ENCODE measurements at regions not wholly inside any gene's neighbourhood (a gene's known extent, or its start where the extent isn't known, plus 50 kb on each side); places are given as distances from the start of the nearest gene placed in this dataset.

- TF ChIP-seq ZNF274 (IDR thresholded peaks at IDR 0.05; ENCODE audit: low read depth, low read length) (no peak), SUZ12 (IDR thresholded peaks at IDR 0.05; ENCODE audit: extremely low read depth, insufficient read depth, insufficient read length) (no peak), YY1 (IDR thresholded peaks at IDR 0.05; ENCODE audit: insufficient read depth, insufficient read length) (no peak)
- Histone ChIP-seq H3K9ac (ENCODE audit: insufficient read length, low read depth) (no peak overlapping the region), H3K27me3 (ENCODE audit: insufficient read depth, insufficient read length) (no peaks in the 10 kb centered on the region), H3K4me1 (ENCODE audit: insufficient read depth, insufficient read length) (no peaks in the 10 kb centered on the region), H3K9me3 (ENCODE audit: insufficient read depth, low read length) (no peaks in the 10 kb centered on the region), H3K4me3 (ENCODE audit: insufficient read length, low read depth) (no peak overlapping the region), H3K36me3 (ENCODE audit: insufficient read depth, insufficient read length, low read length) (no peaks in the 10 kb centered on the region)
- no peak for DNase-seq (ENCODE audit: low read depth, low spot score)
Measured at GRCh38 chrX:125006704-125007103, 313.0 kb upstream of the TEX13C start.

- TF ChIP-seq ZNF274 (IDR thresholded peaks at IDR 0.05; ENCODE audit: low read depth, low read length) (no peak), YY1 (IDR thresholded peaks at IDR 0.05; ENCODE audit: insufficient read depth, insufficient read length) (no peak), SUZ12 (IDR thresholded peaks at IDR 0.05; ENCODE audit: extremely low read depth, insufficient read depth, insufficient read length) (no peak)
- H3K4me3 ChIP-seq (ENCODE audit: insufficient read length, low read depth): no peak overlapping the region
- H3K27me3 ChIP-seq (ENCODE audit: insufficient read depth, insufficient read length): no peaks in the 10 kb centered on the region
- no peaks in the 10 kb centered on the region for H3K4me1 ChIP-seq (ENCODE audit: insufficient read depth, insufficient read length)
- H3K9ac ChIP-seq (ENCODE audit: insufficient read length, low read depth): no peak overlapping the region
- no peaks in the 10 kb centered on the region for H3K36me3 ChIP-seq (ENCODE audit: insufficient read depth, insufficient read length, low read length)
- no peaks in the 10 kb centered on the region for H3K9me3 ChIP-seq (ENCODE audit: insufficient read depth, low read length)
- DNase-seq (ENCODE audit: low read depth, low spot score): no peak
Measured at GRCh38 chrX:125012585-125012984, 307.1 kb upstream of the TEX13C start.

- H3K9me3 ChIP-seq (ENCODE audit: insufficient read depth, low read length): no peaks in the 10 kb centered on the region
- no peak overlapping the region for H3K4me3 ChIP-seq (ENCODE audit: insufficient read length, low read depth)
- no peak for DNase-seq (ENCODE audit: low read depth, low spot score)
- H3K27me3 ChIP-seq (ENCODE audit: insufficient read depth, insufficient read length): no peaks in the 10 kb centered on the region
- no peak overlapping the region for H3K9ac ChIP-seq (ENCODE audit: insufficient read length, low read depth)
- H3K36me3 ChIP-seq (ENCODE audit: insufficient read depth, insufficient read length, low read length): no peaks in the 10 kb centered on the region
- TF ChIP-seq YY1 (IDR thresholded peaks at IDR 0.05; ENCODE audit: insufficient read depth, insufficient read length) (no peak), SUZ12 (IDR thresholded peaks at IDR 0.05; ENCODE audit: extremely low read depth, insufficient read depth, insufficient read length) (no peak), ZNF274 (IDR thresholded peaks at IDR 0.05; ENCODE audit: low read depth, low read length) (no peak)
- H3K4me1 ChIP-seq (ENCODE audit: insufficient read depth, insufficient read length): no peaks in the 10 kb centered on the region
Measured at GRCh38 chrX:125029131-125029530, 290.5 kb upstream of the TEX13C start.
